ENCODE measurements at regions not wholly inside any gene's neighbourhood (a gene's known extent, or its start where the extent isn't known, plus 50 kb on each side); places are given as distances from the start of the nearest gene placed in this dataset.

- Mint-ChIP-seq H3K36me3 (ENCODE audit: low read depth) (no peaks in the 10 kb centered on the region), H3K9me3 (peaks cover 3% of the 10 kb centered on the region; the same call in 1 of the 3 replicates), H3K27me3 (ENCODE audit: insufficient read depth, low read depth, poor library complexity) (no peaks in the 10 kb centered on the region), H3K27ac (no peak overlapping the region), H3K4me3 (no peak overlapping the region), H3K4me1 (no peaks in the 10 kb centered on the region)
- Histone ChIP-seq H2AFZ (no peak overlapping the region), H3K4me3 (no peak overlapping the region), H3K79me2 (replicated peaks; ENCODE audit: insufficient read depth) (no peaks in the 10 kb centered on the region), H3K4me1 (ENCODE audit: insufficient read depth) (no peaks in the 10 kb centered on the region), H4K20me1 (replicated peaks; ENCODE audit: insufficient read depth) (no peaks in the 10 kb centered on the region), H3K4me2 (no peak overlapping the region), H3K9me2 (ENCODE audit: insufficient read depth) (no peaks in the 10 kb centered on the region), H3F3A (replicated peaks; ENCODE audit: low read depth) (no peaks in the 10 kb centered on the region), H3K27me3 (ENCODE audit: insufficient read depth) (no peaks in the 10 kb centered on the region), H3K36me3 (ENCODE audit: insufficient read depth) (no peaks in the 10 kb centered on the region), H3K27ac (ENCODE audit: low read depth) (no peak overlapping the region)
- TF ChIP-seq NANOG (IDR thresholded peaks at IDR 0.05; ENCODE audit: borderline replicate concordance): no peak
- TF ChIP-seq POLR2AphosphoS5 (IDR thresholded peaks at IDR 0.05; ENCODE audit: low read depth): no peak
- no peak for TF ChIP-seq CREB1 (CRISPR knock-in tag; IDR thresholded peaks at IDR 0.05; ENCODE audit: low read depth)
- no peak for TF ChIP-seq EZH2 (IDR thresholded peaks at IDR 0.05; ENCODE audit: low read depth, unreplicated experiment)
- no peak for TF ChIP-seq STAT1 (IDR thresholded peaks at IDR 0.05; ENCODE audit: unreplicated experiment)
- TF ChIP-seq, protein P1, sequence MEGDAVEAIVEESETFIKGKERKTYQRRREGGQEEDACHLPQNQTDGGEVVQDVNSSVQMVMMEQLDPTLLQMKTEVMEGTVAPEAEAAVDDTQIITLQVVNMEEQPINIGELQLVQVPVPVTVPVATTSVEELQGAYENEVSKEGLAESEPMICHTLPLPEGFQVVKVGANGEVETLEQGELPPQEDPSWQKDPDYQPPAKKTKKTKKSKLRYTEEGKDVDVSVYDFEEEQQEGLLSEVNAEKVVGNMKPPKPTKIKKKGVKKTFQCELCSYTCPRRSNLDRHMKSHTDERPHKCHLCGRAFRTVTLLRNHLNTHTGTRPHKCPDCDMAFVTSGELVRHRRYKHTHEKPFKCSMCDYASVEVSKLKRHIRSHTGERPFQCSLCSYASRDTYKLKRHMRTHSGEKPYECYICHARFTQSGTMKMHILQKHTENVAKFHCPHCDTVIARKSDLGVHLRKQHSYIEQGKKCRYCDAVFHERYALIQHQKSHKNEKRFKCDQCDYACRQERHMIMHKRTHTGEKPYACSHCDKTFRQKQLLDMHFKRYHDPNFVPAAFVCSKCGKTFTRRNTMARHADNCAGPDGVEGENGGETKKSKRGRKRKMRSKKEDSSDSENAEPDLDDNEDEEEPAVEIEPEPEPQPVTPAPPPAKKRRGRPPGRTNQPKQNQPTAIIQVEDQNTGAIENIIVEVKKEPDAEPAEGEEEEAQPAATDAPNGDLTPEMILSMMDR (conservative IDR thresholded peaks at IDR 0.05; ENCODE audit: low read depth in 2 of 2): no peak
- TF ChIP-seq ZNF114 (CRISPR knock-in tag; IDR thresholded peaks at IDR 0.05): no peak
- no peak for TF ChIP-seq ETS1 (IDR thresholded peaks at IDR 0.05)
- TF ChIP-seq EZH2phosphoT487 (IDR thresholded peaks at IDR 0.05; ENCODE audit: unreplicated experiment): no peak
- TF ChIP-seq ZNF462 (CRISPR knock-in tag; IDR thresholded peaks at IDR 0.05): no peak
- no peak for TF ChIP-seq ZNF331 (CRISPR knock-in tag; IDR thresholded peaks at IDR 0.05; ENCODE audit: low read depth)
- TF ChIP-seq JUNB (IDR thresholded peaks at IDR 0.05; ENCODE audit: unreplicated experiment): no peak
- TF ChIP-seq REST (IDR thresholded peaks at IDR 0.05; ENCODE audit: unreplicated experiment): no peak
- no peak for ATAC-seq
- DNase-seq (ENCODE audit: low spot score): no peak
These were observed 325.2 kb downstream of the NR2F1-AS1 start for GRCh38 chr5:93255796-93256195.

Data from GM23338 (cell line).